ENCODE measurements at regions not wholly inside any gene's neighbourhood (a gene's known extent, or its start where the extent isn't known, plus 50 kb on each side); places are given as distances from the start of the nearest gene placed in this dataset.

- TF ChIP-seq ZNF780A (CRISPR knock-in tag; IDR thresholded peaks at IDR 0.05), result no peak
- no peak for TF ChIP-seq ZNF766 (CRISPR knock-in tag; IDR thresholded peaks at IDR 0.05; ENCODE audit: borderline replicate concordance)
- TF ChIP-seq MXI1 (IDR thresholded peaks at IDR 0.05; ENCODE audit: borderline replicate concordance, low read depth, low read length), result peak; percentile 97; the same call in 1 of the 3 replicates
- peak; percentile 76 for TF ChIP-seq NFYC (CRISPR knock-in tag; IDR thresholded peaks at IDR 0.05)
- 0 out of 2 replicates have a peak, but pooled peaks have one; percentile 66 for TF ChIP-seq ZNF362 (CRISPR knock-in tag; IDR thresholded peaks at IDR 0.05; ENCODE audit: borderline replicate concordance)
- TF ChIP-seq ARID3A (IDR thresholded peaks at IDR 0.05; ENCODE audit: low read depth, low read length), result 0 out of 2 replicates have a peak, but pooled peaks have one; percentile 43
- TF ChIP-seq ZNF614 (CRISPR knock-in tag; IDR thresholded peaks at IDR 0.05; ENCODE audit: borderline replicate concordance), result peak; percentile 79
- TF ChIP-seq SIN3A (IDR thresholded peaks at IDR 0.05; ENCODE audit: borderline replicate concordance, low read depth, low read length), result 0 out of 2 replicates have a peak, but pooled peaks have one; percentile 55
- no peak for TF ChIP-seq MTF1 (CRISPR knock-in tag; IDR thresholded peaks at IDR 0.05)
- peak; percentile 54 for TF ChIP-seq ZMYM4 (CRISPR knock-in tag; IDR thresholded peaks at IDR 0.05)
- peak; percentile 2; the same call in 1 of the 2 replicates for TF ChIP-seq RFX5 (IDR thresholded peaks at IDR 0.05; ENCODE audit: low read depth, low read length)
- peak; percentile 94 for TF ChIP-seq ARID5B (CRISPR knock-in tag; IDR thresholded peaks at IDR 0.05)
- TF ChIP-seq ZNF256 (CRISPR knock-in tag; conservative IDR thresholded peaks at IDR 0.05), result 0 out of 2 replicates have a peak, but pooled peaks have one; percentile 50
- no peak for TF ChIP-seq TMF1 (CRISPR knock-in tag; IDR thresholded peaks at IDR 0.05; ENCODE audit: low read depth)
- peak; percentile 68 for TF ChIP-seq RCOR2 (CRISPR knock-in tag; IDR thresholded peaks at IDR 0.05)
- no peak for TF ChIP-seq NFIC (IDR thresholded peaks at IDR 0.05; ENCODE audit: low read length)
- TF ChIP-seq ATF4 (CRISPR knock-in tag; IDR thresholded peaks at IDR 0.05), result no peak
- peak; percentile 73; the same call in 1 of the 2 replicates for TF ChIP-seq PRMT3 (CRISPR knock-in tag; IDR thresholded peaks at IDR 0.05; ENCODE audit: borderline replicate concordance, low read depth)
- peak; percentile 96 for TF ChIP-seq KDM3A (CRISPR knock-in tag; IDR thresholded peaks at IDR 0.05; ENCODE audit: low read depth)
- TF ChIP-seq ZNF781 (CRISPR knock-in tag; IDR thresholded peaks at IDR 0.05; ENCODE audit: borderline replicate concordance, not compliant biosample characterization), result peak; percentile 81
- peak; percentile 88; the same call in 1 of the 2 replicates for TF ChIP-seq ZNF350 (CRISPR knock-in tag; IDR thresholded peaks at IDR 0.05; ENCODE audit: borderline replicate concordance, low read depth)
- TF ChIP-seq HNF4A (CRISPR knock-in tag; IDR thresholded peaks at IDR 0.05), result peak; percentile 98
These were observed 251.9 kb downstream of the SEC14L1 start (continued) for GRCh38 chr17:77392376-77393273.

All from HepG2 (cell line).